ENCODE measurements at regions not wholly inside any gene's neighbourhood (a gene's known extent, or its start where the extent isn't known, plus 50 kb on each side); places are given as distances from the start of the nearest gene placed in this dataset.

- DNase-seq (ENCODE audit: low read depth): no peak
These were observed 65.8 kb upstream of the RIOK3 start for GRCh38 chr18:23387265-23387664.

GRCh38 chr18:23388357-23388756 is 64.7 kb upstream of the RIOK3 start:
- no peak for DNase-seq (ENCODE audit: low read depth)

DNA sequence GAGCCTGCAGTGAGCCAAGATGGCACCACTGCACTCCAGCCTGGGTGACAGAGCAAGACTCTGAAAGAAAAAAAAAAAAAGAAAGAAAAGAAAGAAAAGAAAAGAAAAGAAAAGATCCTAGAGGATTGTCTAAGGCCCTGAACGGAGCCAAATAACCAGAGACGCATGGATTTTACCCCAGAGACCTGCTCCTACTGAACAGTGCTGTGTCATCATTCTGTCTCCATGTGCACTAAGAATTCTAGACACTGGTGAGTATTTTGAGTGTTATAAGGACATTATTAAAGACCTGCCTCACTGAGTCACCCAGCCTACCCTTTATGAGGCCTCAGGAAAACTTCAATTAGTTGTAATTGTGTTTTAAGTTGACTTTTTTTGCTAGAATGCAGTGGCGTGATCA is 61.9 kb upstream of the RIOK3 start:
- DNase-seq (ENCODE audit: low read depth): no peak

GRCh38 chr18:23397907-23398306 is 55.2 kb upstream of the RIOK3 start:
- no peak for DNase-seq (ENCODE audit: low read depth)

DNA sequence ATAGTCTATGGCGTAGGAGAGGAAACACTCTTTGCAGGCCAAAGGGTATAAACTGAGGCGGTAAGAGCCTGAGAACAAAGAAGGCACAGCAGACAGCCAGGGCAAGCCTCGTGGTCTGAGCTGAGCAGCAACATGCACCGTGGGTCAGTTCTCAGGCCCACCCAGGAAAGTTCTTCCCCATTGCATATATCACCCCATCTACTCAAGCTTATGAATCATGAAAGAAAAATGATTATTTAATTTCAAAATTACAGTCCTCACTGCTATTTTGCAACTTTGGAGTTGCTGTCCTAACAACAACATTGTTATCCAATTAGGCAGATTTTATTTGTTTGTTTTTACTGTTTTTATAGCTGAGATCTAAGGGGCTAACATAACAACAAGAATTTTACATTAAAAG is 54.7 kb upstream of the RIOK3 start:
- no peak for DNase-seq (ENCODE audit: low read depth)

DNA sequence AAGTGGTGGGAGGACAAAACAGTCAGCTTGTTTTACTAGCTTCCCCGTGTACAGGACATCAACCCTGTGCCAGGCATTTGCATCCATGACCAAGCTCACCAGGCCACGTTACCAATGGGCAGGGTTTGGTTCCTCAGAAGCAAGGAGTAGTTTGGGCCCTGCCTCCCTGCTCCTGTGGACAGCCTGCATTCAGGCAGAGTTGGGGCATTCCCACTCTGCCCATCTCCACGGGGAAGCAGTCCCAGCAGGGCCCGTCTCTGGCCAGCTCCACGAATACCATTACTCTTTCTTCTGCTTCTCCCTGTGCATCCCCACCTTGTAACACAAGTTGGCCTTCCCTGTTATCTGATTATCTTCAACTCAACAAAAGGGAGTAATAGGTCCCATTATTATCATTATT is 54.0 kb upstream of the RIOK3 start:
- DNase-seq (ENCODE audit: low read depth): no peak

DNA sequence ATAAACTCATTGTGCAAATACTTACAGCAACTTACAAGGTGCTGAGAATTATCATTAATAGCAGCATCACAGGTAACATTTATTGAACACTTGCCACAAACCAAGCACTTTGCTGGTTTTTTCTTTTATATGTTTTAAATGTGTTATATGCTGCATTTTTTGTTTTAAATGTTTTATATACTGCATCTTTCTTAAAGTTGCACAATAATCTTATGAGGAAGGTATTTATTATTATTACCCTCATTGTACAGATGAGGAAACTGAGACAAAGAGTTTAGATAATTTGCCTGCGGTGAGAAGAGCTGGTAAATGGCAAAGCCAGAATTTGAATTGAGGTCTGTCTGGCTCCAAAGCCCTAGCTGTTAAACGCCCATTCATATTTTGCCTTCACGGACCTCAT is 52.2 kb upstream of the RIOK3 start:
- DNase-seq (ENCODE audit: low read depth): no peak

GRCh38 chr18:23401400-23402347 is 51.4 kb upstream of the RIOK3 start:
- no peak for DNase-seq (ENCODE audit: low read depth)

Measured in non-pigmented ciliary epithelial cell (primary cell).